Hepatocyte (in vitro differentiated cells): ENCODE measurements at regions not wholly inside any gene's neighbourhood (a gene's known extent, or its start where the extent isn't known, plus 50 kb on each side); places are given as distances from the start of the nearest gene placed in this dataset.

Experiments used
- EZH2 ChIP-seq: fragments of 200-600 bp; sonication (generic); IDR thresholded peaks from 2 replicates; pipeline ENCODE4 v1.6.1; 2016; ENCODE audit warnings: antibody characterized with exemption, mild to moderate bottlenecking, borderline replicate concordance
- EZH2phosphoT487 ChIP-seq: fragments of 200-600 bp; sonication (generic); IDR thresholded peaks from one replicate; pipeline ENCODE4 v1.6.1; 2018; ENCODE audit warnings: antibody characterized with exemption, mild to moderate bottlenecking, low read depth, moderate library complexity; ENCODE audit not compliant: unreplicated experiment, severe bottlenecking
- TF ChIP-seq, protein P1 (sequence below): fragments of 200-600 bp; sonication (generic); IDR thresholded peaks from 2 replicates; pipeline ENCODE4 v1.5.1; 2016; ENCODE audit warnings: antibody characterized with exemption, mild to moderate bottlenecking; ENCODE audit not compliant: poor library complexity

DNA sequence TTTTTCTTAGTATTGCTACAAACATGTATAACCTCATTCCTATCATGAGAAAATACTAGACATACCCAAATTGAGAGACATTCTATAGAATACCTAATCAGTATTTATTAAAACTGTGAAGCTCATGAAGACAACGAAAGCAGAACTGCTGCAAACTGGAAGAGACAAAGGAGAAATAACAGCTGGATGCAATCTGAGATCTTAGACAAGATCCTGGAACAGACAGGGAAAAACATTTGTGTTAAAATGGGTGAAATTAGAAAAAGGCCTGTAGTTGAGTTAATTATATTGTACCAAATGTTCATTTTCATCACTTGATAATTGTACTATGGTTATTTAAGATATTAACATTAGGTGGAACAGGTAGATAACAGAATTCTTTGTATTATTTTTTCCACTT is 392.0 kb downstream of the PLPP3 start:
- TF ChIP-seq EZH2phosphoT487 (no peak), EZH2 (no peak)
- TF ChIP-seq, protein P1, sequence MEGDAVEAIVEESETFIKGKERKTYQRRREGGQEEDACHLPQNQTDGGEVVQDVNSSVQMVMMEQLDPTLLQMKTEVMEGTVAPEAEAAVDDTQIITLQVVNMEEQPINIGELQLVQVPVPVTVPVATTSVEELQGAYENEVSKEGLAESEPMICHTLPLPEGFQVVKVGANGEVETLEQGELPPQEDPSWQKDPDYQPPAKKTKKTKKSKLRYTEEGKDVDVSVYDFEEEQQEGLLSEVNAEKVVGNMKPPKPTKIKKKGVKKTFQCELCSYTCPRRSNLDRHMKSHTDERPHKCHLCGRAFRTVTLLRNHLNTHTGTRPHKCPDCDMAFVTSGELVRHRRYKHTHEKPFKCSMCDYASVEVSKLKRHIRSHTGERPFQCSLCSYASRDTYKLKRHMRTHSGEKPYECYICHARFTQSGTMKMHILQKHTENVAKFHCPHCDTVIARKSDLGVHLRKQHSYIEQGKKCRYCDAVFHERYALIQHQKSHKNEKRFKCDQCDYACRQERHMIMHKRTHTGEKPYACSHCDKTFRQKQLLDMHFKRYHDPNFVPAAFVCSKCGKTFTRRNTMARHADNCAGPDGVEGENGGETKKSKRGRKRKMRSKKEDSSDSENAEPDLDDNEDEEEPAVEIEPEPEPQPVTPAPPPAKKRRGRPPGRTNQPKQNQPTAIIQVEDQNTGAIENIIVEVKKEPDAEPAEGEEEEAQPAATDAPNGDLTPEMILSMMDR: no peak
